ENCODE measurements at regions not wholly inside any gene's neighbourhood (a gene's known extent, or its start where the extent isn't known, plus 50 kb on each side); places are given as distances from the start of the nearest gene placed in this dataset.

DNA sequence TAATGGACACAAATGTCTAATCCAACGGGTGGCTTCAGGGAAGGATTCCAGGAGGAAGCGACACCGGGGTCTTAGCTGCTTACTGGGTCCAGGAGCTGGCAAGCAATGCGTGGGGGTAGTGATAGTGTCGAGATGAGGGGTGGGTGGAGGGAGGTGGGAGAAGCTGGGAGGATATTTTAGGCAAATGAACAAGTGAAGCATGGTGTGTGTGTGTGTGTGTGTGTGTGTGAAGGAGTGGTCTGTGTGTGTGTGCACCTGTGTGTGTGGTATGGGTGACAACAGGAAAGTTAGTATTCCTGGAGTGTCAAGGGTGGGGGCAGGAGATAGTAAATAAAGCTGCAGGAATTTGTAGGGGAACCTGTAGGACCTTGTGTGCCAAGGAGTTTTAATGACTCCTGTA lies 126.9 kb upstream of the ZBED5 start:
- Histone ChIP-seq H2AFZ (replicated peaks) (no peak overlapping the region), H3F3A (ENCODE audit: low read depth) (no peaks in the 10 kb centered on the region), H3K4me1 (no peaks in the 10 kb centered on the region), H3K9me3 (ENCODE audit: low read depth) (no peaks in the 10 kb centered on the region), H3K79me2 (ENCODE audit: low read depth) (no peaks in the 10 kb centered on the region), H3K4me3 (no peak overlapping the region), H3K27me3 (no peaks in the 10 kb centered on the region), H3K36me3 (no peaks in the 10 kb centered on the region), H3K9ac (no peak overlapping the region), H3K27ac (no peak overlapping the region), H3K4me2 (no peak overlapping the region), H4K20me1 (ENCODE audit: low read depth) (no peaks in the 10 kb centered on the region)
- H3K36me3 Mint-ChIP-seq: no peaks in the 10 kb centered on the region
- no peak overlapping the region for H3K27ac Mint-ChIP-seq
- no peaks in the 10 kb centered on the region for H3K9me3 Mint-ChIP-seq
- peaks cover 2% of the 10 kb centered on the region for H3K27me3 Mint-ChIP-seq (ENCODE audit: insufficient read depth, low read depth)
- no peak for DNase-seq (ENCODE audit: low spot score)
- TF ChIP-seq EZH2phosphoT487 (IDR thresholded peaks at IDR 0.05) (no peak), EZH2 (IDR thresholded peaks at IDR 0.05) (no peak)
- TF ChIP-seq, protein P1, sequence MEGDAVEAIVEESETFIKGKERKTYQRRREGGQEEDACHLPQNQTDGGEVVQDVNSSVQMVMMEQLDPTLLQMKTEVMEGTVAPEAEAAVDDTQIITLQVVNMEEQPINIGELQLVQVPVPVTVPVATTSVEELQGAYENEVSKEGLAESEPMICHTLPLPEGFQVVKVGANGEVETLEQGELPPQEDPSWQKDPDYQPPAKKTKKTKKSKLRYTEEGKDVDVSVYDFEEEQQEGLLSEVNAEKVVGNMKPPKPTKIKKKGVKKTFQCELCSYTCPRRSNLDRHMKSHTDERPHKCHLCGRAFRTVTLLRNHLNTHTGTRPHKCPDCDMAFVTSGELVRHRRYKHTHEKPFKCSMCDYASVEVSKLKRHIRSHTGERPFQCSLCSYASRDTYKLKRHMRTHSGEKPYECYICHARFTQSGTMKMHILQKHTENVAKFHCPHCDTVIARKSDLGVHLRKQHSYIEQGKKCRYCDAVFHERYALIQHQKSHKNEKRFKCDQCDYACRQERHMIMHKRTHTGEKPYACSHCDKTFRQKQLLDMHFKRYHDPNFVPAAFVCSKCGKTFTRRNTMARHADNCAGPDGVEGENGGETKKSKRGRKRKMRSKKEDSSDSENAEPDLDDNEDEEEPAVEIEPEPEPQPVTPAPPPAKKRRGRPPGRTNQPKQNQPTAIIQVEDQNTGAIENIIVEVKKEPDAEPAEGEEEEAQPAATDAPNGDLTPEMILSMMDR (IDR thresholded peaks at IDR 0.05): no peak
- H3K4me1 Mint-ChIP-seq: peaks cover 3% of the 10 kb centered on the region
- H3K4me3 Mint-ChIP-seq: no peak overlapping the region

DNA sequence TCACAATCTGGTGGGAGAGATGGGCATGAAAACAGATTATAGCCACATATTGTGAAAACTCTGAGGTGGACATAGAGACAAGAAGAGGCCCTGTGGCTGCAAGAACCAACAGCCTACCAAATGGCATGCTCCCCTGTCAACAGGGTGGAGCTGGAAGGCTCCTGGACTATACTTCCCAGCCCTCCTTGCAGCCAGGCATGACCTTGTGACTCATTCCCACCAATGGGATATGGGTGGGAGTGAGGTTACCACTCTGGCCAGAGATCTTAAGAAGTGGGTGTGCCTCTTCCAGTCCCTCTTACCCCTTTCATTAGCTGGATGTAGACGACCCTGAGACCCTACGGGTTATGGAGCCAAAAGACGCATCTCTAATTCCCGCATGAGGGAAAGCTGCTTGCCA lies 126.4 kb upstream of the ZBED5 start:
- no peak overlapping the region for H2AFZ ChIP-seq (replicated peaks)
- H3K27me3 Mint-ChIP-seq (ENCODE audit: insufficient read depth, low read depth): peaks cover 2% of the 10 kb centered on the region
- no peak overlapping the region for H3K4me3 ChIP-seq
- H3K9me3 ChIP-seq (ENCODE audit: low read depth): no peaks in the 10 kb centered on the region
- H3F3A ChIP-seq (ENCODE audit: low read depth): no peaks in the 10 kb centered on the region
- H3K27ac Mint-ChIP-seq: no peak overlapping the region
- H3K9ac ChIP-seq: no peak overlapping the region
- no peaks in the 10 kb centered on the region for H3K36me3 Mint-ChIP-seq
- H3K36me3 ChIP-seq: no peaks in the 10 kb centered on the region
- H4K20me1 ChIP-seq (ENCODE audit: low read depth): no peaks in the 10 kb centered on the region
- H3K4me3 Mint-ChIP-seq: no peak overlapping the region
- no peaks in the 10 kb centered on the region for H3K79me2 ChIP-seq (ENCODE audit: low read depth)
- H3K4me2 ChIP-seq: no peak overlapping the region
- H3K27ac ChIP-seq: no peak overlapping the region
- TF ChIP-seq EZH2 (IDR thresholded peaks at IDR 0.05): no peak
- TF ChIP-seq, protein P1 (IDR thresholded peaks at IDR 0.05): no peak
- TF ChIP-seq EZH2phosphoT487 (IDR thresholded peaks at IDR 0.05): no peak
- no peaks in the 10 kb centered on the region for H3K27me3 ChIP-seq
- no peaks in the 10 kb centered on the region for H3K9me3 Mint-ChIP-seq
- peaks cover 3% of the 10 kb centered on the region for H3K4me1 Mint-ChIP-seq
- peak; percentile 16 for DNase-seq (ENCODE audit: low spot score)
- no peaks in the 10 kb centered on the region for H3K4me1 ChIP-seq

DNA sequence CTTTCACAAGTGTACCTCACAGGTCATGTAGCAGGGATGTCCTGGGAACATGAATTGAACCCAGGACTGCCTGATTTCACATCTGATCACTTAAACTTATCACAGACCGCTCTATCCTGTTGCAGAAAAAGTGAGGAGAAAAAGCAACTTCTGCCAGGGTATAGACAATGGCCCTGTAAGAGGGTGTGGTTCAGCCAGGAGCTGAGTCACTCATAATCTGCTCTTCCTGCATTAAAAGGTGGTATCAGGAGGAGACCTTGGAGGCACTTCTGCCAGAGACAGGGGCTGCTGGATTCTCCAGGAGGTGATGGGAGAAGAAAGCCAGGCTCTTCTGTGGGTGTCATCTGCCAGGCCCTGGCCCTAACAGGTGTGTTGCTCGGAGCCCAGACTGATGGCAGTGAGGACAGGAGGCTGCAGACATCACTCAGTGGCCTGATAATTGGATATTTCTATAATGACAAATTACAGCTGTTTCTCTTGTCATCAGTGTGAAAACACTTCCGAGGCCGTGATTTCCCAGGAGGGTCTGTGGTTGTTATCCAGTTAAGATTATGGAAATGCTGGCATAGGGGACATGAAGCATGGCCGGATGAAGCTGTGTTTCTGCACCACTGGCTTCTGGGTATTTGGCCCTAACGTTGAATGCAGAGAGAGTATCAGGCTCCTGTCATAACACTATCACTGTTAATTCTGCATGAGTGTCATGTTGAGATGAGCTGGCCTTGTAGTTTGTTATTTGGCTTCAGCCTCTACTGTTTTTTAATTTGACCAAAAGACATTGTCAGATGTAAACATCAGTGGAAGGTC lies 125.1 kb upstream of the ZBED5 start:
- Histone ChIP-seq H3K79me2 (ENCODE audit: low read depth) (no peaks in the 10 kb centered on the region), H3K27ac (no peak overlapping the region), H2AFZ (replicated peaks) (no peak overlapping the region), H3K9ac (no peak overlapping the region), H3K4me2 (no peak overlapping the region), H3F3A (ENCODE audit: low read depth) (no peaks in the 10 kb centered on the region), H3K4me3 (no peak overlapping the region), H3K36me3 (no peaks in the 10 kb centered on the region), H3K9me3 (ENCODE audit: low read depth) (no peaks in the 10 kb centered on the region), H4K20me1 (ENCODE audit: low read depth) (no peaks in the 10 kb centered on the region), H3K27me3 (no peaks in the 10 kb centered on the region), H3K4me1 (no peaks in the 10 kb centered on the region)
- H3K27ac Mint-ChIP-seq: no peak overlapping the region
- TF ChIP-seq EZH2 (IDR thresholded peaks at IDR 0.05): no peak
- TF ChIP-seq, protein P1 (IDR thresholded peaks at IDR 0.05): no peak
- TF ChIP-seq EZH2phosphoT487 (IDR thresholded peaks at IDR 0.05): no peak
- H3K27me3 Mint-ChIP-seq (ENCODE audit: insufficient read depth, low read depth): no peaks in the 10 kb centered on the region
- H3K4me3 Mint-ChIP-seq: no peak overlapping the region
- no peak for DNase-seq (ENCODE audit: low spot score)
- peaks cover 3% of the 10 kb centered on the region for H3K4me1 Mint-ChIP-seq
- no peaks in the 10 kb centered on the region for H3K36me3 Mint-ChIP-seq
- H3K9me3 Mint-ChIP-seq: no peaks in the 10 kb centered on the region
